AG10803 (cell line): ENCODE measurements at regions not wholly inside any gene's neighbourhood (a gene's known extent, or its start where the extent isn't known, plus 50 kb on each side); places are given as distances from the start of the nearest gene placed in this dataset.
"Not testable (repeated sequence)": the region's sequence is repeated elsewhere in the genome, so short reads cannot be mapped to it uniquely, and the experiment has no call there.

Source experiments
- DNase-seq: peaks from one replicate; pipeline ENCODE4 v3.0.0; 2010; ENCODE audit warnings: low read depth
- H3K4me3 ChIP-seq: 2 replicates; pipeline ENCODE4 v1.5.1; 2011; ENCODE audit warnings: mild to moderate bottlenecking, low read length, control low read depth
- TF ChIP-seq, protein P1 (sequence below): conservative IDR thresholded peaks from 2 replicates; pipeline ENCODE4 v1.5.1; 2011; ENCODE audit warnings: mild to moderate bottlenecking, low read length, control low read depth, inconsistent platforms

GRCh38 chr6:71091956-71092355, 135.1 kb upstream of the B3GAT2 start:
- TF ChIP-seq, protein P1, sequence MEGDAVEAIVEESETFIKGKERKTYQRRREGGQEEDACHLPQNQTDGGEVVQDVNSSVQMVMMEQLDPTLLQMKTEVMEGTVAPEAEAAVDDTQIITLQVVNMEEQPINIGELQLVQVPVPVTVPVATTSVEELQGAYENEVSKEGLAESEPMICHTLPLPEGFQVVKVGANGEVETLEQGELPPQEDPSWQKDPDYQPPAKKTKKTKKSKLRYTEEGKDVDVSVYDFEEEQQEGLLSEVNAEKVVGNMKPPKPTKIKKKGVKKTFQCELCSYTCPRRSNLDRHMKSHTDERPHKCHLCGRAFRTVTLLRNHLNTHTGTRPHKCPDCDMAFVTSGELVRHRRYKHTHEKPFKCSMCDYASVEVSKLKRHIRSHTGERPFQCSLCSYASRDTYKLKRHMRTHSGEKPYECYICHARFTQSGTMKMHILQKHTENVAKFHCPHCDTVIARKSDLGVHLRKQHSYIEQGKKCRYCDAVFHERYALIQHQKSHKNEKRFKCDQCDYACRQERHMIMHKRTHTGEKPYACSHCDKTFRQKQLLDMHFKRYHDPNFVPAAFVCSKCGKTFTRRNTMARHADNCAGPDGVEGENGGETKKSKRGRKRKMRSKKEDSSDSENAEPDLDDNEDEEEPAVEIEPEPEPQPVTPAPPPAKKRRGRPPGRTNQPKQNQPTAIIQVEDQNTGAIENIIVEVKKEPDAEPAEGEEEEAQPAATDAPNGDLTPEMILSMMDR = no peak
- DNase-seq = no peak
- H3K4me3 ChIP-seq = no peak overlapping the region

DNA sequence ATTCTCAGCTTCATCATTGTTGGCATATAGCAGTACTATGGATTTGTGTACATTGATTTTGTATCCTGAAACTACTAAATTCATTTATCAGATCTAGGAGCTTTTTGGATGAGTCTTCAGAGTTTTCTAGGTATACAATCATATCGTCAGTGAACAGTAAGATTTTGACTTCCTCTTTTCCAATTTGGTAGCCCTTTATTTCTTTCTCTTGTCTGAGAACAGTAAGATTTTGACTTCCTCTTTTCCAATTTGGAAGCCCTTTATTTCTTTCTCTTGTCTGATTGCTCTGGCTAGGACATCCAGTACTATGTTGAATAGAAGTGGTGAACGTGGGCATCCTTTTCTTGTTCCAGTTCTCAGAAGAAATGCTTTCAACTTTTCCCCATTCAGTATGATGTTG, 140.4 kb upstream of the B3GAT2 start:
- DNase-seq, H3K4me3 ChIP-seq: not testable (repeated sequence)

DNA sequence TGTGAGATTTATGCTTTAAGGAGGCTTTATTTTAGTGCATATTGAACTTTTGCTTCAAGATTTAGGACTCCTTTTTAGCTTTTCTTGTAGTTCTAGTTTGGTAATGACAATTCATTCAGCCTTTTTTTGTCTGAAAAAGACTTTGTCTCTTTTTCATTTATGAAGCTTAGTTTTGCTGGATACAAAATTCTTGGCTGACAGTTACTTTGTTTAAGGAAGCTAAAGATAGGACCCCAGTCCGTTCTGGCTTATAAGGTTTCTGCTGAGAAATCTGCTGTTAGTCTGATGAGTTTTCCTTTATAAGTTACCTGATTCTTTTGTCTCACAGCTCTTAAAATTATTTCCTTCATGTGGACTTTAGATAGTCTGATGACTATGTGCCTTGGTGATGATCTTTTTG, 142.8 kb upstream of the B3GAT2 start:
- no peak for DNase-seq
- TF ChIP-seq, protein P1 = no peak
- H3K4me3 ChIP-seq = no peak overlapping the region

- DNase-seq = no peak
- TF ChIP-seq, protein P1 = no peak
- no peak overlapping the region for H3K4me3 ChIP-seq
Measured at GRCh38 chr6:71103130-71103529, 146.3 kb upstream of the B3GAT2 start.

DNA sequence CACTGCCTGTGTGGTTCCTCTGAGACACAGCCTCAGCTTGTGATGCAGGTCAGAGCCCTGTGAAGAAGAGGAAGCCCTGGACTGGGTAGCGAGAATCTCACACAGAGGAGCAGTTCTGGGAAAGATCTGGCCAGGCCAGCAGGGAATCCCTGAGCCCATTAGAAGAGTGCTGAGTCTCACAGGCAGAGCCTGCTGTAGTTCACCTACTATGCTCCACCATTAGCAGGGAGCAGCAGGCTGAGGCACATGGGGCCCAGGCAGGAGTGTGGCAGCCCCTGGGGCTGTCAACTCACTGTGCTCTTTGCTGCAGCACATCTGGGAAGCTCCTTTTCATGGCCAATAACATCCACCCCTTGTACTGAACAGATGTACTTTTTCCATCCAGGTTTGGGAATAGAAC, 146.8 kb upstream of the B3GAT2 start:
- TF ChIP-seq, protein P1 = no peak
- H3K4me3 ChIP-seq = no peak overlapping the region
- no peak for DNase-seq

GRCh38 chr6:71106276-71106675, 149.4 kb upstream of the B3GAT2 start:
- H3K4me3 ChIP-seq = no peak overlapping the region
- TF ChIP-seq, protein P1 = no peak
- DNase-seq = no peak

GRCh38 chr6:71107911-71108420, 151.1 kb upstream of the B3GAT2 start:
- H3K4me3 ChIP-seq = peak overlapping the region; percentile 43
- DNase-seq = peak; percentile 54

More at GRCh38 chr6:71107911-71108420, 151.1 kb upstream of the B3GAT2 start:
- TF ChIP-seq, protein P1 = no peak
